ENCODE measurements at regions not wholly inside any gene's neighbourhood (a gene's known extent, or its start where the extent isn't known, plus 50 kb on each side); places are given as distances from the start of the nearest gene placed in this dataset.
A peak's percentile ranks its signal among the peaks of the same experiment; 100 is the strongest.
"Not testable (repeated sequence)": the region's sequence is repeated elsewhere in the genome, so short reads cannot be mapped to it uniquely, and the experiment has no call there.

GRCh38 chr13:90834700-90835099 is 512.8 kb upstream of the MIR17HG start:
- no peaks in the 10 kb centered on the region for H3K27me3 Mint-ChIP-seq (ENCODE audit: low read depth)
- H3K4me1 Mint-ChIP-seq, result no peaks in the 10 kb centered on the region
- H3K36me3 Mint-ChIP-seq (ENCODE audit: low read depth), result no peaks in the 10 kb centered on the region

GRCh38 chr13:90835826-90836225 is 511.7 kb upstream of the MIR17HG start:
- Mint-ChIP-seq H3K27me3 (ENCODE audit: low read depth) (no peaks in the 10 kb centered on the region), H3K9me3 (peaks cover 8% of the 10 kb centered on the region), H3K27ac (ENCODE audit: unreplicated experiment) (no peak overlapping the region), H3K4me1 (no peaks in the 10 kb centered on the region), H3K36me3 (ENCODE audit: low read depth) (no peaks in the 10 kb centered on the region), H3K4me3 (no peak overlapping the region)
- no peak for DNase-seq (ENCODE audit: low read depth, low spot score)
- TF ChIP-seq CTCF (conservative IDR thresholded peaks at IDR 0.05), result no peak

More at GRCh38 chr13:90834700-90835099, 512.8 kb upstream of the MIR17HG start:
- Mint-ChIP-seq H3K27ac (ENCODE audit: unreplicated experiment) (no peak overlapping the region), H3K4me3 (no peak overlapping the region), H3K9me3 (peaks cover 2% of the 10 kb centered on the region)
- DNase-seq (ENCODE audit: low read depth, low spot score), result no peak
- no peak for TF ChIP-seq CTCF (conservative IDR thresholded peaks at IDR 0.05)

GRCh38 chr13:90838317-90838960 is 509.0 kb upstream of the MIR17HG start:
- Mint-ChIP-seq H3K4me1 (no peaks in the 10 kb centered on the region), H3K27me3 (ENCODE audit: low read depth) (no peaks in the 10 kb centered on the region), H3K36me3 (ENCODE audit: low read depth) (no peaks in the 10 kb centered on the region), H3K9me3 (peaks cover 8% of the 10 kb centered on the region), H3K27ac (ENCODE audit: unreplicated experiment) (no peak overlapping the region), H3K4me3 (no peak overlapping the region)
- no peak for DNase-seq (ENCODE audit: low read depth, low spot score)
- no peak for TF ChIP-seq CTCF (conservative IDR thresholded peaks at IDR 0.05)

GRCh38 chr13:90839061-90839460 is 508.4 kb upstream of the MIR17HG start:
- Mint-ChIP-seq H3K4me3 (no peak overlapping the region), H3K36me3 (ENCODE audit: low read depth) (no peaks in the 10 kb centered on the region), H3K27ac (ENCODE audit: unreplicated experiment) (no peak overlapping the region), H3K4me1 (no peaks in the 10 kb centered on the region), H3K27me3 (ENCODE audit: low read depth) (no peaks in the 10 kb centered on the region), H3K9me3 (peaks cover 8% of the 10 kb centered on the region)
- no peak for TF ChIP-seq CTCF (conservative IDR thresholded peaks at IDR 0.05)
- DNase-seq (ENCODE audit: low read depth, low spot score), result no peak

GRCh38 chr13:90846936-90847335 is 500.6 kb upstream of the MIR17HG start:
- H3K27ac Mint-ChIP-seq (ENCODE audit: unreplicated experiment), result peak overlapping the region; percentile 24
- no peak for DNase-seq (ENCODE audit: low read depth, low spot score)

GRCh38 chr13:90853666-90854065 is 493.8 kb upstream of the MIR17HG start:
- not testable (repeated sequence) for H3K4me3 Mint-ChIP-seq; DNase-seq (ENCODE audit: low read depth, low spot score); H3K9me3 Mint-ChIP-seq; H3K4me1 Mint-ChIP-seq; H3K27ac Mint-ChIP-seq (ENCODE audit: unreplicated experiment); H3K36me3 Mint-ChIP-seq (ENCODE audit: low read depth)
- H3K27me3 Mint-ChIP-seq (ENCODE audit: low read depth), result peaks cover 15% of the 10 kb centered on the region

More at GRCh38 chr13:90846936-90847335, 500.6 kb upstream of the MIR17HG start:
- Mint-ChIP-seq H3K36me3 (ENCODE audit: low read depth) (no peaks in the 10 kb centered on the region), H3K27me3 (ENCODE audit: low read depth) (no peaks in the 10 kb centered on the region), H3K4me1 (peaks cover 3% of the 10 kb centered on the region), H3K9me3 (peaks cover 8% of the 10 kb centered on the region), H3K4me3 (no peak overlapping the region)
- no peak for TF ChIP-seq CTCF (conservative IDR thresholded peaks at IDR 0.05)
